HEK293T (cell line): ENCODE measurements at regions not wholly inside any gene's neighbourhood (a gene's known extent, or its start where the extent isn't known, plus 50 kb on each side); places are given as distances from the start of the nearest gene placed in this dataset.

Experiments used
- CTCF ChIA-PET: fragments of 350-600 bp; formaldehyde crosslinking; extraction: SDS; loops from one replicate; lab custom pipeline; 2021; ENCODE audit warnings: antibody characterized with exemption, inconsistent platforms; lab: Yijun Ruan, JAX
- POLR2A ChIA-PET: fragments of 350-600 bp; formaldehyde crosslinking; extraction: SDS; loops from one replicate; lab custom pipeline; 2020; ENCODE audit warnings: antibody characterized with exemption, inconsistent platforms; lab: Yijun Ruan, JAX
- DNase-seq: peaks from one replicate; pipeline ENCODE4 v3.0.0; 2012; ENCODE audit warnings: mixed read lengths; ENCODE audit errors: extremely low spot score
- ARNT ChIP-seq: fragments of 450-650 bp; IDR thresholded peaks from 2 replicates; pipeline ENCODE4 v1.6.1; 2017; ENCODE audit warnings: mild to moderate bottlenecking
- BHLHE40 ChIP-seq: fragments of 450-650 bp; IDR thresholded peaks from 2 replicates; pipeline ENCODE4 v1.6.1; 2016; ENCODE audit warnings: mild to moderate bottlenecking, moderate library complexity, borderline replicate concordance
- CTBP1 ChIP-seq: fragments of 450-650 bp; IDR thresholded peaks from 2 replicates; pipeline ENCODE4 v1.6.1; 2016; ENCODE audit warnings: borderline replicate concordance
- ELF4 ChIP-seq: fragments of 450-650 bp; IDR thresholded peaks from 2 replicates; pipeline ENCODE4 v1.6.1; 2017; ENCODE audit warnings: antibody characterized with exemption
- FOXA1 ChIP-seq: fragments of 450-650 bp; IDR thresholded peaks from 2 replicates; pipeline ENCODE4 v1.6.1; 2016; ENCODE audit warnings: mild to moderate bottlenecking
- FOXK2 ChIP-seq: fragments of 450-650 bp; IDR thresholded peaks from 2 replicates; pipeline ENCODE4 v1.6.1; 2016; ENCODE audit warnings: mild to moderate bottlenecking
- FOXM1 ChIP-seq: fragments of 450-650 bp; IDR thresholded peaks from 2 replicates; pipeline ENCODE4 v1.6.1; 2017; ENCODE audit warnings: mild to moderate bottlenecking, borderline replicate concordance
- HDGF ChIP-seq: fragments of 450-650 bp; IDR thresholded peaks from 2 replicates; pipeline ENCODE4 v1.6.1; 2017; ENCODE audit warnings: antibody characterized with exemption, borderline replicate concordance
- L3MBTL2 ChIP-seq: fragments of 450-650 bp; conservative IDR thresholded peaks from 2 replicates; pipeline ENCODE4 v1.6.1; 2016; ENCODE audit warnings: mild to moderate bottlenecking
- LEF1 ChIP-seq: fragments of 450-650 bp; IDR thresholded peaks from 2 replicates; pipeline ENCODE4 v1.6.1; 2017; ENCODE audit warnings: mild to moderate bottlenecking, borderline replicate concordance
- NFRKB ChIP-seq: fragments of 450-650 bp; IDR thresholded peaks from 2 replicates; pipeline ENCODE4 v1.6.1; 2016; ENCODE audit warnings: mild to moderate bottlenecking, moderate library complexity
- PKNOX1 ChIP-seq: fragments of 450-650 bp; IDR thresholded peaks from 2 replicates; pipeline ENCODE4 v1.6.1; 2016
- SP1 ChIP-seq: fragments of 450-650 bp; IDR thresholded peaks from 2 replicates; pipeline ENCODE4 v1.6.1; 2017
- SUZ12 ChIP-seq: fragments of 450-650 bp; IDR thresholded peaks from 2 replicates; pipeline ENCODE4 v1.6.1; 2016; ENCODE audit warnings: mild to moderate bottlenecking
- TARDBP ChIP-seq: fragments of 450-650 bp; IDR thresholded peaks from 2 replicates; pipeline ENCODE4 v1.6.1; 2016
- ZNF384 ChIP-seq: fragments of 450-650 bp; IDR thresholded peaks from 2 replicates; pipeline ENCODE4 v1.6.1; 2016

- DNase-seq, result no peak
- no peak for TF ChIP-seq LEF1
- 0 out of 2 replicates have a peak, but pooled peaks have one; percentile 13 for TF ChIP-seq SP1
- POLR2A ChIA-PET, result no interaction called here
- CTCF ChIA-PET, result no interaction called here
Measured at GRCh38 chrX:68937581-68937980, 108.8 kb downstream of the EFNB1 start.

- TF ChIP-seq NFRKB (no peak), FOXM1 (no peak), FOXA1 (no peak), HDGF (no peak), CTBP1 (no peak), PKNOX1 (no peak), ZNF384 (no peak), ARNT (no peak), SP1 (no peak), L3MBTL2 (no peak), FOXK2 (no peak), LEF1 (no peak), ELF4 (no peak), BHLHE40 (no peak), SUZ12 (no peak), TARDBP (no peak)
- ChIA-PET CTCF (no interaction called here), POLR2A (no interaction called here)
- DNase-seq, result no peak
Measured at GRCh38 chrX:68936608-68937007, 107.8 kb downstream of the EFNB1 start.

- TF ChIP-seq ELF4 (no peak), PKNOX1 (no peak), TARDBP (no peak), FOXA1 (no peak), HDGF (no peak), NFRKB (no peak), ZNF384 (no peak)
- DNase-seq, result no peak
- ChIA-PET POLR2A (no interaction called here), CTCF (no interaction called here)
Measured at GRCh38 chrX:68936126-68936525, 107.3 kb downstream of the EFNB1 start.

GRCh38 chrX:68935362-68935761 is 106.5 kb downstream of the EFNB1 start:
- ChIA-PET CTCF (interaction anchor here (0.6 to 0.8 kb wide), 2 partner anchors 11 to 399 kb away, joined by 4 to 7 read pairs; no protein-coding TSS in a partner anchor), POLR2A (no interaction called here)
- TF ChIP-seq FOXK2, result no peak
- TF ChIP-seq BHLHE40, result no peak
- no peak for TF ChIP-seq NFRKB
- TF ChIP-seq FOXM1, result no peak
- no peak for TF ChIP-seq LEF1
- no peak for TF ChIP-seq FOXA1
- TF ChIP-seq SP1, result no peak
- TF ChIP-seq TARDBP, result no peak
- TF ChIP-seq ELF4, result no peak
- TF ChIP-seq CTBP1, result no peak
- TF ChIP-seq HDGF, result no peak
- TF ChIP-seq SUZ12, result no peak
- no peak for TF ChIP-seq L3MBTL2
- TF ChIP-seq ARNT, result no peak
- TF ChIP-seq PKNOX1, result no peak
- TF ChIP-seq ZNF384, result no peak
- no peak for DNase-seq

DNA sequence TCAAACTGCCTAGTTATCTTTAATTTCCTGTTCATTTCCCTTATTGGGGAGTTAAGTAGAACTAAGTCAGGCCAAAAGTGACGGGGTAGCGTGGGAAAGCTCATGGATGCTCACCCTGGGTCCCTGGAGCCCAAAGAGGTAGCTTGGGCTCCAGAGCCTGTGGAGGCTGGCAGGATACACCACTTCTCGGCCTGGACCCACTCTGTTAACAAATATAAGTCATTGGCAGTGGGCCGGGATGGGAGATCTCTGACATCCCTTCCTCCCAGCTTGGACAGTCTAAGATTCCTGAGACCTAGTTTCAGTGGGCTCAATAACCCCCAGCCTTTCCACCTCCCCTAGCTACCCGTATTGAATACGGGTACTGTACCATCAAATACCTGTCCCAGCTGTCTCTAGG is 106.1 kb downstream of the EFNB1 start:
- TF ChIP-seq L3MBTL2, result no peak
- no peak for TF ChIP-seq SUZ12
- TF ChIP-seq LEF1, result no peak
- no peak for TF ChIP-seq TARDBP
- TF ChIP-seq FOXM1, result no peak
- CTCF ChIA-PET, result interaction anchor here (0.6 to 0.8 kb wide), 2 partner anchors 11 to 399 kb away, joined by 4 to 7 read pairs; no protein-coding TSS in a partner anchor
- no peak for DNase-seq
- POLR2A ChIA-PET, result no interaction called here

DNA sequence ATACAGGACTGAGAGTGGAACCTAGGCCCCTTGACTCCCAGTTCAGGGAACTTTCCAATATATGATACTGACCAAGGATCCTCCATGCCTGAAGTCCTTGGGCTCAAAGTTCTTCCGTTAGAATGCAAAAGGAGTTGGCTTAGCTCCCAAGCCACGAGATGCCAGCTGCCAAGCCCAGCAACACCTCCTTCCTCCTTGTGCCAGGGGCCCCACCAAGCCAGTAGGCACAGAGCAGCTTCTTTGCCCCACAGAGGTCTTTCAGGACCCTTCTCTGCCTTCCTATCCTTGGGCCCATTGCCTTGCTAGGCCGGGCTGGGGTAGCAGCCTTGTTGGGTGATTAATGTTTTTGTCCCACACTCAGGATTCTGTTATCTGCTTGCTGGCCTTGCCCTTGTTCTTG is 105.6 kb downstream of the EFNB1 start:
- no peak for DNase-seq

DNA sequence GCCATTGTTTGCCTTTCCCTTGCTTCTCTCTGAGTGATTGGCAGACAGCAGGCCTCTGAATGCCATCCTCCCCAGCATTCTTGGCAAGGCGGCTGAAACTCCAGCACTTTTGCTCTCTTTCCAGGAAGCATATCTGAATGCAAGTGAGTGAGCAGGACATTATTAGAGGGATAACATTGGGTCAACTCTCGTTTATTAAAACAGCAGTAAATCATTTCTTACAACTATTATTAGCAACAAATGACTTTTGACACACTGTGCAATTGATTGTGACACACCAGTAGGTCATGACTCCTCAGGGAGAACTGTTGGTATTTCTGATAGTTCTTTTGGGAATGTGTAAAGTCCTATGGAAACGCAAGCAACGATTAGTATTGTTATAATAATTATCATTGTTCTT is 103.8 kb downstream of the EFNB1 start:
- POLR2A ChIA-PET, result no interaction called here
- CTCF ChIA-PET, result no interaction called here
- DNase-seq, result no peak
- TF ChIP-seq TARDBP, result no peak
- TF ChIP-seq ARNT, result no peak
- no peak for TF ChIP-seq FOXK2
- no peak for TF ChIP-seq HDGF
- no peak for TF ChIP-seq PKNOX1
- no peak for TF ChIP-seq ZNF384
- TF ChIP-seq SP1, result no peak
- no peak for TF ChIP-seq ELF4
- no peak for TF ChIP-seq FOXA1
- TF ChIP-seq NFRKB, result no peak
- TF ChIP-seq LEF1, result no peak
- TF ChIP-seq CTBP1, result no peak
- no peak for TF ChIP-seq FOXM1
- no peak for TF ChIP-seq L3MBTL2
- TF ChIP-seq SUZ12, result no peak
- no peak for TF ChIP-seq BHLHE40

More for the DNA sequence above, 105.6 kb downstream of the EFNB1 start:
- ChIA-PET POLR2A (no interaction called here), CTCF (interaction anchor here (0.8 kb wide), 1 partner anchor 12 kb away, joined by 4 read pairs; no protein-coding TSS in a partner anchor)
- no peak for TF ChIP-seq BHLHE40
- TF ChIP-seq TARDBP, result no peak
- TF ChIP-seq FOXK2, result no peak
- TF ChIP-seq ELF4, result no peak
- no peak for TF ChIP-seq FOXA1
- TF ChIP-seq NFRKB, result no peak
